Trophoblast cell (in vitro differentiated cells and primary cell): ENCODE measurements at regions not wholly inside any gene's neighbourhood (a gene's known extent, or its start where the extent isn't known, plus 50 kb on each side); places are given as distances from the start of the nearest gene placed in this dataset.

Experiments
- DNase-seq, 2 donors: peaks; one replicate each; pipeline ENCODE4 v3.0.0-alpha.2; 2016
- H2AFZ ChIP-seq: 2 replicates; pipeline ENCODE4 v1.6.1; 2013; ENCODE audit warnings: low read length, moderate library complexity, mild to moderate bottlenecking; ENCODE audit not compliant: insufficient read depth, poor library complexity
- H2AK5ac ChIP-seq: 2 replicates; pipeline ENCODE4 v1.6.1; 2013; ENCODE audit warnings: mild to moderate bottlenecking, low read length
- H2BK120ac ChIP-seq: 2 replicates; pipeline ENCODE4 v1.6.1; 2013; ENCODE audit warnings: low read length, mild to moderate bottlenecking, moderate library complexity; ENCODE audit not compliant: insufficient read depth, poor library complexity
- H2BK12ac ChIP-seq: 2 replicates; pipeline ENCODE4 v1.6.1; 2013; ENCODE audit warnings: mild to moderate bottlenecking, low read length, moderate library complexity
- H2BK5ac ChIP-seq: 2 replicates; pipeline ENCODE4 v1.6.1; 2013; ENCODE audit warnings: low read length, low read depth, moderate library complexity, mild to moderate bottlenecking; ENCODE audit not compliant: poor library complexity
- H3K14ac ChIP-seq: 2 replicates; pipeline ENCODE4 v1.6.1; 2013; ENCODE audit warnings: mild to moderate bottlenecking, low read length
- H3K18ac ChIP-seq: 2 replicates; pipeline ENCODE4 v1.6.1; 2013; ENCODE audit warnings: mild to moderate bottlenecking, low read length
- H3K23ac ChIP-seq: 2 replicates; pipeline ENCODE4 v1.6.1; 2013; ENCODE audit warnings: low read length
- H3K27ac ChIP-seq: 2 replicates; pipeline ENCODE4 v1.5.1; 2013; ENCODE audit warnings: low read depth, mild to moderate bottlenecking, inconsistent platforms, low read length, moderate library complexity
- H3K27me3 ChIP-seq: 2 replicates; pipeline ENCODE4 v1.6.1; 2013; ENCODE audit warnings: inconsistent platforms, mild to moderate bottlenecking, low read length, moderate library complexity; ENCODE audit not compliant: insufficient read depth
- H3K36me3 ChIP-seq, 2 experiments: 1 replicate in 1 of 2; 2 replicates in 1 of 2; pipeline ENCODE4 v1.6.1; 2013; ENCODE audit warnings: low read length in 2 of 2, mild to moderate bottlenecking in 2 of 2, moderate library complexity in 1 of 2; ENCODE audit not compliant: insufficient read depth in 2 of 2, control insufficient read depth in 1 of 2
- H3K4ac ChIP-seq: 2 replicates; pipeline ENCODE4 v1.6.1; 2013; ENCODE audit warnings: low read depth, mild to moderate bottlenecking, low read length, moderate library complexity
- H3K4me1 ChIP-seq, 2 experiments: 1 replicate in 1 of 2; 2 replicates in 1 of 2; pipeline ENCODE4 v1.6.1; 2013; ENCODE audit warnings: low read length in 2 of 2, mild to moderate bottlenecking in 2 of 2, moderate library complexity in 1 of 2; ENCODE audit not compliant: insufficient read depth in 2 of 2, control insufficient read depth in 1 of 2
- H3K4me2 ChIP-seq: 2 replicates; pipeline ENCODE4 v1.6.1; 2013; ENCODE audit warnings: inconsistent platforms, mild to moderate bottlenecking, low read length, moderate library complexity
- H3K4me3 ChIP-seq: 2 replicates; pipeline ENCODE4 v1.5.1; 2013; ENCODE audit warnings: mild to moderate bottlenecking, low read depth, low read length, inconsistent platforms
- H3K79me1 ChIP-seq: one replicate; pipeline ENCODE4 v1.6.1; 2013; ENCODE audit warnings: low read length
- H3K79me2 ChIP-seq: 2 replicates; pipeline ENCODE4 v1.6.1; 2013; ENCODE audit warnings: low read length, mild to moderate bottlenecking; ENCODE audit not compliant: control insufficient read depth, insufficient read depth, poor library complexity
- H3K9ac ChIP-seq: 2 replicates; pipeline ENCODE4 v1.6.1; 2013; ENCODE audit warnings: mild to moderate bottlenecking, low read length
- H3K9me3 ChIP-seq: 2 replicates; pipeline ENCODE4 v1.6.1; 2013; ENCODE audit warnings: low read depth, mild to moderate bottlenecking, control low read depth, inconsistent platforms, low read length; ENCODE audit not compliant: insufficient read depth
- H4K12ac ChIP-seq: 2 replicates; pipeline ENCODE4 v1.6.1; 2013; ENCODE audit warnings: low read depth, mild to moderate bottlenecking, low read length, moderate library complexity
- H4K8ac ChIP-seq: 2 replicates; pipeline ENCODE4 v1.6.1; 2013; ENCODE audit warnings: low read depth, mild to moderate bottlenecking, low read length, moderate library complexity
- H4K91ac ChIP-seq: one replicate; pipeline ENCODE4 v1.6.1; 2013; ENCODE audit warnings: low read depth, mild to moderate bottlenecking, low read length, moderate library complexity
- WGBS: extraction: QIAGEN DNeasy Blood & Tissue Kit; methylation state at CpG from one replicate; pipeline ENCODE4 v1.1.7; 2013; ENCODE audit warnings: missing lambda C conversion rate; ENCODE audit not compliant: insufficient read length, insufficient coverage; ENCODE audit errors: extremely low coverage; 5-methylcytosine and 5-hydroxymethylcytosine counted together

DNA sequence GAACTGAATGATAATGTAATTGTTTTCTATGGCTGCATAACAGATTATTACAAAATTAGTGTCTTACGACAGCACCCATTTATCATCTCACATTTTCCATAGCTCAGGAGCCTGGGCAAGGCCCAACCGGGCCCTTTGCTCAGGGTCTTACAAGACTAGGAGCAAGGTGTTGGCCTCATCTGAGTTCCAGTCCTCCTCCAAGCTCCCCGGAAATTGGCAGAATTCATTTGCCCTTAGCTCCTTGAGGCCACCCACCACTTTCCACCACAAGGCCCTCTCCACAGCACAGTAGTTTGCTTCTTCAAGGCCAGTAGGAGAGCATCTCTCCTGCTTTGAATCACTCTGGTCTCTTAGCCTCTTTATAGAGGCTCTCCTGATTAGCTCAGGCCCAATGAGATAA, 89.2 kb upstream of the SALL3 start:
- no peaks in the 10 kb centered on the region for H3K79me2 ChIP-seq
- no peak overlapping the region for H4K91ac ChIP-seq
- H3K9ac ChIP-seq: no peak overlapping the region
- WGBS: no CpG with 5 or more reads among the region's 3 CpGs
- H3K27ac ChIP-seq: no peak overlapping the region
- H2AFZ ChIP-seq: no peak overlapping the region
- H3K4me1 ChIP-seq: peaks cover 0 to 6% of the 10 kb centered on the region in 2 experiments
- no peak overlapping the region for H3K4ac ChIP-seq
- no peaks in the 10 kb centered on the region for H3K27me3 ChIP-seq
- H3K14ac ChIP-seq: no peak overlapping the region
- no peak overlapping the region for H4K8ac ChIP-seq
- no peak overlapping the region for H2BK12ac ChIP-seq
- H2BK5ac ChIP-seq: no peak overlapping the region
- no peak for DNase-seq
- peaks cover 0 to 3% of the 10 kb centered on the region in 2 experiments for H3K36me3 ChIP-seq
- no peaks in the 10 kb centered on the region for H3K79me1 ChIP-seq
- H2BK120ac ChIP-seq: no peak overlapping the region
- H3K18ac ChIP-seq: no peak overlapping the region
- no peak overlapping the region for H3K4me2 ChIP-seq
- no peak overlapping the region for H3K4me3 ChIP-seq
- peaks cover 7% of the 10 kb centered on the region for H3K9me3 ChIP-seq
- no peak overlapping the region for H4K12ac ChIP-seq
- H2AK5ac ChIP-seq: no peak overlapping the region
- H3K23ac ChIP-seq: no peak overlapping the region

DNA sequence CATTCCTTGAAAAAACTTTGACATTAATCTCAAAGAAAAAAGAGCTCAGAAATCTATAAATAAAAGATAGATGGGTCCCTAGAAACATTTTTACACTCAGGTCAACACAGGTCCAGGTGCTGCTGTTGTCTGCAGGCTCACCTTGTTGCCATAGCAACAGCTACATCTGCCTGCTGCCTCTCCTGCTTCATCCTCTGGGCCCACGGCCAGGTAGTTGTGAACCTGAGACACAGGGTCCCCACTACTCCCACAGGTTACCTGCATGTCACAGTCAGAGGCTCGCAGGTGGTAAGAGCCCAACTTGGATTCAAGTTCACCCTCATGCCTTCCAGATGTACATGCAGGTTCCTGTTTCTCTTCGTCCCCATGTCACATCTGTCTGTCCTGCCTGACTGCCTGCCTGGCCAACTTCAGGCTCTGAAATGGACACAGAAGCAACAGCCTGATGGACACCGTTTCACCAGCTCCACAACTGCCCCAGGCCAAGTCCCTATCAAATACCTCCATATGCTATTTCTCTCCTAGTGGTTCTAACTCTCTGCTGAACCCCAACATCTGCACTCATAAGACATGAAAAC, 88.3 kb upstream of the SALL3 start:
- no peak overlapping the region for H3K4me3 ChIP-seq
- H3K4ac ChIP-seq: no peak overlapping the region
- no peak overlapping the region for H3K4me2 ChIP-seq
- no peak overlapping the region for H2BK12ac ChIP-seq
- no peak for DNase-seq
- H3K79me2 ChIP-seq: no peaks in the 10 kb centered on the region
- H2BK5ac ChIP-seq: no peak overlapping the region
- peaks cover 3 to 6% of the 10 kb centered on the region in 2 experiments for H3K4me1 ChIP-seq
- peaks cover 0 to 3% of the 10 kb centered on the region in 2 experiments for H3K36me3 ChIP-seq
- H4K8ac ChIP-seq: no peak overlapping the region
- H3K79me1 ChIP-seq: no peaks in the 10 kb centered on the region
- H3K27ac ChIP-seq: no peak overlapping the region
- no peak overlapping the region for H3K14ac ChIP-seq
- H3K23ac ChIP-seq: no peak overlapping the region
- no peak overlapping the region for H3K9ac ChIP-seq
- no peak overlapping the region for H3K18ac ChIP-seq
- no peak overlapping the region for H2AFZ ChIP-seq
- H4K12ac ChIP-seq: no peak overlapping the region
- H4K91ac ChIP-seq: no peak overlapping the region
- WGBS: no CpG with 5 or more reads among the region's 4 CpGs
- H3K27me3 ChIP-seq: no peaks in the 10 kb centered on the region
- H2BK120ac ChIP-seq: no peak overlapping the region
- H2AK5ac ChIP-seq: no peak overlapping the region
- H3K9me3 ChIP-seq: peaks cover 8% of the 10 kb centered on the region

DNA sequence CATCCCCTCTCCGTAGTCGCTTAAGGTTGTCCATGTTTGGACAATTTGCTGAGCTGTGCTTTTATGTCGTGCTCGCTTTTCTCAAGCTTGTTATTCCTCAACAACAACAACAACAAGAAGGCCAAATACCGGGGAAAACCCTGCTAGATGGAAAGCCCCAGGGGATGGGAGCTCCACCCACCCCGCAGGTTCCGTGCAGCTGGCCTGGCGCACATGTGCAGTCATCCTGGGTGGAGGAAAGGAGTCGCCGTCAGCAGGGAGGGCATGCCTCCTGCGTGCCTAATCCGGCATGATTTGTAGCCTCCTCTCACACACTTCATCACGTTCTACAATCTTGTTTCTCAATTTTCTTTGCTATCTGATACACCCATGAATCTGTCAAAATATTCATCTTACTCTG, 87.4 kb upstream of the SALL3 start:
- DNase-seq: no peak
- H3K18ac ChIP-seq: no peak overlapping the region
- no CpG with 5 or more reads among the region's 13 CpGs for WGBS

DNA sequence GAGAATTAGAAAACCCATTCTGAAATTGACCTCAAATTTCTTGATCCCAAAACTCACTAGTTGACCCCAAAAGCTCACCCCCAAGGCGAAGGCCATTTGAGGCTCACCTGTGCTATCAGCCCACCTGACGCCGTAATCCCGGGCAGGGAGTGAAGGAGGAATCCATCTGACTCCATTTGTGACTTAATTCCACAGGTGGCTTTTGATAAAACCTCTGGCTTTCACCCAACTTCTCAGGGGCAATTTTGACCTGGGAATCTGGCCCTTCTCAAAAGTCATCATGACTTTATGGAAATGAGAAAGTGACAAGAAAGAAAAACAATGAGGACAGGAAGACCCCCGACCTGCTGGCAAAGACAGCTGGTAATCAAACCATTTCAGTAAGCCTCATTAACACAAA, 86.9 kb upstream of the SALL3 start:
- Histone ChIP-seq H3K14ac (no peak overlapping the region), H3K79me1 (no peaks in the 10 kb centered on the region), H3K23ac (no peak overlapping the region), H3K27me3 (no peaks in the 10 kb centered on the region), H3K9me3 (peaks cover 8% of the 10 kb centered on the region), H2BK120ac (no peak overlapping the region), H3K9ac (no peak overlapping the region), H4K91ac (no peak overlapping the region), H4K8ac (no peak overlapping the region), H3K4me2 (no peak overlapping the region), H3K79me2 (no peaks in the 10 kb centered on the region), H2AK5ac (no peak overlapping the region), H3K36me3 (peaks cover 0 to 3% of the 10 kb centered on the region in 2 experiments), H4K12ac (no peak overlapping the region), H3K4ac (no peak overlapping the region), H2BK5ac (no peak overlapping the region), H3K27ac (no peak overlapping the region), H3K4me3 (no peak overlapping the region), H3K4me1 (peaks cover 3 to 6% of the 10 kb centered on the region in 2 experiments), H3K18ac (no peak overlapping the region), H2AFZ (no peak overlapping the region), H2BK12ac (no peak overlapping the region)
- no peak for DNase-seq
- WGBS: no CpG with 5 or more reads among the region's 5 CpGs

More for the DNA sequence above, 87.4 kb upstream of the SALL3 start:
- Histone ChIP-seq H4K91ac (no peak overlapping the region), H3K9me3 (peaks cover 8% of the 10 kb centered on the region), H3K79me1 (no peaks in the 10 kb centered on the region), H2AK5ac (no peak overlapping the region), H3K9ac (no peak overlapping the region), H3K4me3 (no peak overlapping the region), H3K14ac (no peak overlapping the region), H3K79me2 (no peaks in the 10 kb centered on the region), H2BK5ac (no peak overlapping the region), H2BK120ac (no peak overlapping the region), H3K4me1 (peaks cover 3 to 6% of the 10 kb centered on the region in 2 experiments), H4K8ac (no peak overlapping the region), H2AFZ (no peak overlapping the region), H3K36me3 (peaks cover 0 to 3% of the 10 kb centered on the region in 2 experiments), H3K4ac (no peak overlapping the region), H3K4me2 (no peak overlapping the region), H3K27ac (no peak overlapping the region), H3K27me3 (no peaks in the 10 kb centered on the region), H2BK12ac (no peak overlapping the region), H4K12ac (no peak overlapping the region), H3K23ac (no peak overlapping the region)
